WTC11 (cell line): ENCODE measurements at regions not wholly inside any gene's neighbourhood (a gene's known extent, or its start where the extent isn't known, plus 50 kb on each side); places are given as distances from the start of the nearest gene placed in this dataset.

Source experiments
- ATAC-seq: fragments of 200-7000 bp; cut with Tn5 transposase; 2 replicates; pipeline ENCODE4 v1.10.0; 2021; ENCODE audit warnings: mild to moderate bottlenecking, moderate library complexity
- CTCF ChIA-PET: fragments of 300-600 bp; sonication (Branson Sonifier 250); formaldehyde crosslinking; loops from one replicate; lab custom pipeline; 2021; ENCODE audit warnings: antibody characterized with exemption; lab: Charles Lee
- POLR2A ChIA-PET: fragments of 350-600 bp; sonication (Branson Sonifier 250); formaldehyde crosslinking; loops from one replicate; lab custom pipeline; 2021; ENCODE audit warnings: antibody characterized with exemption; lab: Charles Lee
- DNase-seq: peaks from one replicate; pipeline ENCODE4 v3.0.0; 2021; ENCODE audit warnings: low spot score
- H3K27ac Mint-ChIP-seq: 2 replicates; pipeline ENCODE4 v1.8.0; 2021; ENCODE audit warnings: mixed read lengths
- H3K27me3 Mint-ChIP-seq: 2 replicates; pipeline ENCODE4 v1.8.0; 2021; ENCODE audit warnings: low read depth, mild to moderate bottlenecking, moderate library complexity, mixed read lengths
- H3K36me3 Mint-ChIP-seq: 2 replicates; pipeline ENCODE4 v1.8.0; 2021; ENCODE audit warnings: mixed read lengths
- H3K4me1 Mint-ChIP-seq: 2 replicates; pipeline ENCODE4 v1.8.0; 2022; ENCODE audit warnings: mixed read lengths
- H3K4me3 Mint-ChIP-seq: 2 replicates; pipeline ENCODE4 v1.8.0; 2021; ENCODE audit warnings: mild to moderate bottlenecking, moderate library complexity, mixed read lengths
- H3K9me3 Mint-ChIP-seq: 2 replicates; pipeline ENCODE4 v1.8.0; 2021; ENCODE audit warnings: mixed read lengths
- ATF1 ChIP-seq: sonication (generic); formaldehyde crosslinking; IDR thresholded peaks from 2 replicates; pipeline ENCODE4 v1.8.1; 2023; ENCODE audit warnings: mild to moderate bottlenecking, moderate library complexity, missing genetic modification reagents
- CREB1 ChIP-seq: sonication (generic); formaldehyde crosslinking; IDR thresholded peaks from 2 replicates; pipeline ENCODE4 v1.8.0; 2023; ENCODE audit warnings: mild to moderate bottlenecking, missing genetic modification reagents
- JUN ChIP-seq: sonication (generic); formaldehyde crosslinking; IDR thresholded peaks from 2 replicates; pipeline ENCODE4 v1.8.0; 2023; ENCODE audit warnings: mild to moderate bottlenecking, missing genetic modification reagents
- MXD4 ChIP-seq: fragments of 250-450 bp; sonication (Bioruptor Pico); IDR thresholded peaks from 2 replicates; pipeline ENCODE4 v1.8.0; 2021; ENCODE audit warnings: mild to moderate bottlenecking, moderate library complexity, borderline replicate concordance
- NFE2L1 ChIP-seq: sonication (generic); formaldehyde crosslinking; IDR thresholded peaks from 2 replicates; pipeline ENCODE4 v1.8.1; 2023; ENCODE audit warnings: missing genetic modification reagents
- NR2C2 ChIP-seq: sonication (generic); formaldehyde crosslinking; IDR thresholded peaks from 2 replicates; pipeline ENCODE4 v1.8.0; 2022; ENCODE audit warnings: mild to moderate bottlenecking, missing genetic modification reagents
- TEAD4 ChIP-seq: sonication (generic); formaldehyde crosslinking; IDR thresholded peaks from 2 replicates; pipeline ENCODE4 v1.8.0; 2022; ENCODE audit warnings: mild to moderate bottlenecking, missing genetic modification reagents
- ZNF121 ChIP-seq: sonication (generic); formaldehyde crosslinking; IDR thresholded peaks from 2 replicates; pipeline ENCODE4 v1.8.0; 2023; ENCODE audit warnings: missing genetic modification reagents
- ZNF219 ChIP-seq: sonication (generic); formaldehyde crosslinking; IDR thresholded peaks from 2 replicates; pipeline ENCODE4 v1.8.0; 2023; ENCODE audit warnings: missing genetic modification reagents, mild to moderate bottlenecking, borderline replicate concordance
- TF ChIP-seq, protein P1 (sequence below): sonication (generic); formaldehyde crosslinking; conservative IDR thresholded peaks from 2 replicates; pipeline ENCODE4 v1.8.1; 2023; ENCODE audit warnings: mild to moderate bottlenecking, low read depth, missing genetic modification reagents, moderate library complexity
- TF ChIP-seq, protein P2 (sequence below): sonication (generic); formaldehyde crosslinking; IDR thresholded peaks from 2 replicates; pipeline ENCODE4 v1.8.0; 2023; ENCODE audit warnings: missing genetic modification reagents
- TF ChIP-seq, protein P3 (sequence below): fragments of 250-450 bp; sonication (Bioruptor Pico); IDR thresholded peaks from 2 replicates; pipeline ENCODE4 v1.9.0; 2021; ENCODE audit warnings: mild to moderate bottlenecking, borderline replicate concordance
- TF ChIP-seq, protein P4 (sequence below): fragments of 250-450 bp; sonication (Bioruptor Pico); IDR thresholded peaks from 2 replicates; pipeline ENCODE4 v1.9.0; 2021; ENCODE audit warnings: mild to moderate bottlenecking
- TF ChIP-seq, protein P5 (sequence below): sonication (generic); formaldehyde crosslinking; IDR thresholded peaks from 2 replicates; pipeline ENCODE4 v1.8.1; 2023; ENCODE audit warnings: mild to moderate bottlenecking, missing genetic modification reagents
- TF ChIP-seq, protein P6 (sequence below): sonication (generic); formaldehyde crosslinking; IDR thresholded peaks from 2 replicates; pipeline ENCODE4 v1.8.0; 2022; ENCODE audit warnings: mild to moderate bottlenecking, missing genetic modification reagents
- TF ChIP-seq, protein P7 (sequence below): fragments of 200-600 bp; IDR thresholded peaks from 2 replicates; pipeline ENCODE4 v1.8.0; 2022; ENCODE audit warnings: antibody characterized with exemption
- TF ChIP-seq, protein P8 (sequence below): sonication (generic); formaldehyde crosslinking; IDR thresholded peaks from 2 replicates; pipeline ENCODE4 v1.8.0; 2022; ENCODE audit warnings: mild to moderate bottlenecking, missing genetic modification reagents
- TF ChIP-seq, protein P9 (sequence below): sonication (generic); formaldehyde crosslinking; IDR thresholded peaks from 2 replicates; pipeline ENCODE4 v1.8.1; 2022; ENCODE audit warnings: mild to moderate bottlenecking, moderate library complexity, missing genetic modification reagents

DNA sequence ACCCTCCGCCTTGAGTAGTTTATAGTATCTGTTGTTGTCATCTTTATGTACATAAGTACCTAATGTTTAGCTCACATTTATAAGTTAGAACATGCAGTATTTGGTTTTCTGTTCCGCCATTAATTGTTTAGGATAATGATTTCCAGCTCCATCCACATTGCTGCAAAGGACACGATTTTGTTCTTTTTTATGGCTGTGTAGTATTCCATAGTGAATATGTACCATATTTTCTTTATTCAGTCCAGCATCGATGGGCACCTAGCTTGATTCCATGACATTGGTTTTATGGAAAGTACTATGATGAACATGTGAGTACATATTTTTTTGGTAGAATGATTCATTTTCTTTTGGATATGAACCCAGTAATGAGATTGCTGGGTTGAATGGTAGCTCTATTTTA is 174.4 kb upstream of the SPRY2 start:
- TF ChIP-seq, protein P1, sequence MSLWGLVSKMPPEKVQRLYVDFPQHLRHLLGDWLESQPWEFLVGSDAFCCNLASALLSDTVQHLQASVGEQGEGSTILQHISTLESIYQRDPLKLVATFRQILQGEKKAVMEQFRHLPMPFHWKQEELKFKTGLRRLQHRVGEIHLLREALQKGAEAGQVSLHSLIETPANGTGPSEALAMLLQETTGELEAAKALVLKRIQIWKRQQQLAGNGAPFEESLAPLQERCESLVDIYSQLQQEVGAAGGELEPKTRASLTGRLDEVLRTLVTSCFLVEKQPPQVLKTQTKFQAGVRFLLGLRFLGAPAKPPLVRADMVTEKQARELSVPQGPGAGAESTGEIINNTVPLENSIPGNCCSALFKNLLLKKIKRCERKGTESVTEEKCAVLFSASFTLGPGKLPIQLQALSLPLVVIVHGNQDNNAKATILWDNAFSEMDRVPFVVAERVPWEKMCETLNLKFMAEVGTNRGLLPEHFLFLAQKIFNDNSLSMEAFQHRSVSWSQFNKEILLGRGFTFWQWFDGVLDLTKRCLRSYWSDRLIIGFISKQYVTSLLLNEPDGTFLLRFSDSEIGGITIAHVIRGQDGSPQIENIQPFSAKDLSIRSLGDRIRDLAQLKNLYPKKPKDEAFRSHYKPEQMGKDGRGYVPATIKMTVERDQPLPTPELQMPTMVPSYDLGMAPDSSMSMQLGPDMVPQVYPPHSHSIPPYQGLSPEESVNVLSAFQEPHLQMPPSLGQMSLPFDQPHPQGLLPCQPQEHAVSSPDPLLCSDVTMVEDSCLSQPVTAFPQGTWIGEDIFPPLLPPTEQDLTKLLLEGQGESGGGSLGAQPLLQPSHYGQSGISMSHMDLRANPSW (CRISPR knock-in tag): no peak
- TF ChIP-seq TEAD4 (no peak), ATF1 (CRISPR knock-in tag) (no peak), ZNF219 (CRISPR knock-in tag) (no peak), ZNF121 (no peak)
- TF ChIP-seq, protein P2, sequence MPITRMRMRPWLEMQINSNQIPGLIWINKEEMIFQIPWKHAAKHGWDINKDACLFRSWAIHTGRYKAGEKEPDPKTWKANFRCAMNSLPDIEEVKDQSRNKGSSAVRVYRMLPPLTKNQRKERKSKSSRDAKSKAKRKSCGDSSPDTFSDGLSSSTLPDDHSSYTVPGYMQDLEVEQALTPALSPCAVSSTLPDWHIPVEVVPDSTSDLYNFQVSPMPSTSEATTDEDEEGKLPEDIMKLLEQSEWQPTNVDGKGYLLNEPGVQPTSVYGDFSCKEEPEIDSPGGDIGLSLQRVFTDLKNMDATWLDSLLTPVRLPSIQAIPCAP (CRISPR knock-in tag): no peak
- TF ChIP-seq, protein P3, sequence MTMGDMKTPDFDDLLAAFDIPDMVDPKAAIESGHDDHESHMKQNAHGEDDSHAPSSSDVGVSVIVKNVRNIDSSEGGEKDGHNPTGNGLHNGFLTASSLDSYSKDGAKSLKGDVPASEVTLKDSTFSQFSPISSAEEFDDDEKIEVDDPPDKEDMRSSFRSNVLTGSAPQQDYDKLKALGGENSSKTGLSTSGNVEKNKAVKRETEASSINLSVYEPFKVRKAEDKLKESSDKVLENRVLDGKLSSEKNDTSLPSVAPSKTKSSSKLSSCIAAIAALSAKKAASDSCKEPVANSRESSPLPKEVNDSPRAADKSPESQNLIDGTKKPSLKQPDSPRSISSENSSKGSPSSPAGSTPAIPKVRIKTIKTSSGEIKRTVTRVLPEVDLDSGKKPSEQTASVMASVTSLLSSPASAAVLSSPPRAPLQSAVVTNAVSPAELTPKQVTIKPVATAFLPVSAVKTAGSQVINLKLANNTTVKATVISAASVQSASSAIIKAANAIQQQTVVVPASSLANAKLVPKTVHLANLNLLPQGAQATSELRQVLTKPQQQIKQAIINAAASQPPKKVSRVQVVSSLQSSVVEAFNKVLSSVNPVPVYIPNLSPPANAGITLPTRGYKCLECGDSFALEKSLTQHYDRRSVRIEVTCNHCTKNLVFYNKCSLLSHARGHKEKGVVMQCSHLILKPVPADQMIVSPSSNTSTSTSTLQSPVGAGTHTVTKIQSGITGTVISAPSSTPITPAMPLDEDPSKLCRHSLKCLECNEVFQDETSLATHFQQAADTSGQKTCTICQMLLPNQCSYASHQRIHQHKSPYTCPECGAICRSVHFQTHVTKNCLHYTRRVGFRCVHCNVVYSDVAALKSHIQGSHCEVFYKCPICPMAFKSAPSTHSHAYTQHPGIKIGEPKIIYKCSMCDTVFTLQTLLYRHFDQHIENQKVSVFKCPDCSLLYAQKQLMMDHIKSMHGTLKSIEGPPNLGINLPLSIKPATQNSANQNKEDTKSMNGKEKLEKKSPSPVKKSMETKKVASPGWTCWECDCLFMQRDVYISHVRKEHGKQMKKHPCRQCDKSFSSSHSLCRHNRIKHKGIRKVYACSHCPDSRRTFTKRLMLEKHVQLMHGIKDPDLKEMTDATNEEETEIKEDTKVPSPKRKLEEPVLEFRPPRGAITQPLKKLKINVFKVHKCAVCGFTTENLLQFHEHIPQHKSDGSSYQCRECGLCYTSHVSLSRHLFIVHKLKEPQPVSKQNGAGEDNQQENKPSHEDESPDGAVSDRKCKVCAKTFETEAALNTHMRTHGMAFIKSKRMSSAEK: no peak
- TF ChIP-seq, protein P4, sequence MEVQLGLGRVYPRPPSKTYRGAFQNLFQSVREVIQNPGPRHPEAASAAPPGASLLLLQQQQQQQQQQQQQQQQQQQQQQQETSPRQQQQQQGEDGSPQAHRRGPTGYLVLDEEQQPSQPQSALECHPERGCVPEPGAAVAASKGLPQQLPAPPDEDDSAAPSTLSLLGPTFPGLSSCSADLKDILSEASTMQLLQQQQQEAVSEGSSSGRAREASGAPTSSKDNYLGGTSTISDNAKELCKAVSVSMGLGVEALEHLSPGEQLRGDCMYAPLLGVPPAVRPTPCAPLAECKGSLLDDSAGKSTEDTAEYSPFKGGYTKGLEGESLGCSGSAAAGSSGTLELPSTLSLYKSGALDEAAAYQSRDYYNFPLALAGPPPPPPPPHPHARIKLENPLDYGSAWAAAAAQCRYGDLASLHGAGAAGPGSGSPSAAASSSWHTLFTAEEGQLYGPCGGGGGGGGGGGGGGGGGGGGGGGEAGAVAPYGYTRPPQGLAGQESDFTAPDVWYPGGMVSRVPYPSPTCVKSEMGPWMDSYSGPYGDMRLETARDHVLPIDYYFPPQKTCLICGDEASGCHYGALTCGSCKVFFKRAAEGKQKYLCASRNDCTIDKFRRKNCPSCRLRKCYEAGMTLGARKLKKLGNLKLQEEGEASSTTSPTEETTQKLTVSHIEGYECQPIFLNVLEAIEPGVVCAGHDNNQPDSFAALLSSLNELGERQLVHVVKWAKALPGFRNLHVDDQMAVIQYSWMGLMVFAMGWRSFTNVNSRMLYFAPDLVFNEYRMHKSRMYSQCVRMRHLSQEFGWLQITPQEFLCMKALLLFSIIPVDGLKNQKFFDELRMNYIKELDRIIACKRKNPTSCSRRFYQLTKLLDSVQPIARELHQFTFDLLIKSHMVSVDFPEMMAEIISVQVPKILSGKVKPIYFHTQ (CRISPR knock-in tag): no peak

DNA sequence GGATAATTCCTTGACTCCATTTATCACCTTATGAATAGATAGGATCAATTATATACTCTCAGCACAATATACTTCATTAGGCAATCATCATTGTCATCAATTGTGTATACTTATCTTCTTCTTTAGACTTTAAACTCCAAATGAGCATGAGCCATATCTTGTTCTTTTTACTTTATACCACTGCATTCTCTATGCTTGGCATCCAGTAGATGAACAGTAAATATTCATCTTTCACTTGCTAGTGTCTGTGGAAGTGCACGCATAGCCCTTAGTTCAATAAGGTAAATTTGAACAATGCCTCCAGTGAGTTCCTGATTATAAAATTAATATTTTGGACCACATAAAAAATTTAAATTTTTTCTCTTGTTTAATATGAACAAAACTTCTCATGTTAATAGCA is 172.3 kb upstream of the SPRY2 start:
- Mint-ChIP-seq H3K4me3 (no peak overlapping the region), H3K27ac (no peak overlapping the region), H3K36me3 (peaks cover 22% of the 10 kb centered on the region), H3K27me3 (no peaks in the 10 kb centered on the region), H3K4me1 (no peaks in the 10 kb centered on the region), H3K9me3 (peaks cover 30% of the 10 kb centered on the region)
- DNase-seq (no peak), ATAC-seq (no peak)
- POLR2A ChIA-PET: no interaction called here
- CTCF ChIA-PET: no interaction called here
- TF ChIP-seq TEAD4 (no peak), NR2C2 (CRISPR knock-in tag) (no peak), JUN (CRISPR knock-in tag) (no peak), NFE2L1 (no peak), CREB1 (CRISPR knock-in tag) (no peak), MXD4 (CRISPR knock-in tag) (no peak)
- TF ChIP-seq, protein P5, sequence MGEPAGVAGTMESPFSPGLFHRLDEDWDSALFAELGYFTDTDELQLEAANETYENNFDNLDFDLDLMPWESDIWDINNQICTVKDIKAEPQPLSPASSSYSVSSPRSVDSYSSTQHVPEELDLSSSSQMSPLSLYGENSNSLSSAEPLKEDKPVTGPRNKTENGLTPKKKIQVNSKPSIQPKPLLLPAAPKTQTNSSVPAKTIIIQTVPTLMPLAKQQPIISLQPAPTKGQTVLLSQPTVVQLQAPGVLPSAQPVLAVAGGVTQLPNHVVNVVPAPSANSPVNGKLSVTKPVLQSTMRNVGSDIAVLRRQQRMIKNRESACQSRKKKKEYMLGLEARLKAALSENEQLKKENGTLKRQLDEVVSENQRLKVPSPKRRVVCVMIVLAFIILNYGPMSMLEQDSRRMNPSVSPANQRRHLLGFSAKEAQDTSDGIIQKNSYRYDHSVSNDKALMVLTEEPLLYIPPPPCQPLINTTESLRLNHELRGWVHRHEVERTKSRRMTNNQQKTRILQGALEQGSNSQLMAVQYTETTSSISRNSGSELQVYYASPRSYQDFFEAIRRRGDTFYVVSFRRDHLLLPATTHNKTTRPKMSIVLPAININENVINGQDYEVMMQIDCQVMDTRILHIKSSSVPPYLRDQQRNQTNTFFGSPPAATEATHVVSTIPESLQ (CRISPR knock-in tag): no peak
- TF ChIP-seq, protein P6, sequence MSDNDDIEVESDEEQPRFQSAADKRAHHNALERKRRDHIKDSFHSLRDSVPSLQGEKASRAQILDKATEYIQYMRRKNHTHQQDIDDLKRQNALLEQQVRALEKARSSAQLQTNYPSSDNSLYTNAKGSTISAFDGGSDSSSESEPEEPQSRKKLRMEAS (CRISPR knock-in tag): no peak
- TF ChIP-seq, protein P7, sequence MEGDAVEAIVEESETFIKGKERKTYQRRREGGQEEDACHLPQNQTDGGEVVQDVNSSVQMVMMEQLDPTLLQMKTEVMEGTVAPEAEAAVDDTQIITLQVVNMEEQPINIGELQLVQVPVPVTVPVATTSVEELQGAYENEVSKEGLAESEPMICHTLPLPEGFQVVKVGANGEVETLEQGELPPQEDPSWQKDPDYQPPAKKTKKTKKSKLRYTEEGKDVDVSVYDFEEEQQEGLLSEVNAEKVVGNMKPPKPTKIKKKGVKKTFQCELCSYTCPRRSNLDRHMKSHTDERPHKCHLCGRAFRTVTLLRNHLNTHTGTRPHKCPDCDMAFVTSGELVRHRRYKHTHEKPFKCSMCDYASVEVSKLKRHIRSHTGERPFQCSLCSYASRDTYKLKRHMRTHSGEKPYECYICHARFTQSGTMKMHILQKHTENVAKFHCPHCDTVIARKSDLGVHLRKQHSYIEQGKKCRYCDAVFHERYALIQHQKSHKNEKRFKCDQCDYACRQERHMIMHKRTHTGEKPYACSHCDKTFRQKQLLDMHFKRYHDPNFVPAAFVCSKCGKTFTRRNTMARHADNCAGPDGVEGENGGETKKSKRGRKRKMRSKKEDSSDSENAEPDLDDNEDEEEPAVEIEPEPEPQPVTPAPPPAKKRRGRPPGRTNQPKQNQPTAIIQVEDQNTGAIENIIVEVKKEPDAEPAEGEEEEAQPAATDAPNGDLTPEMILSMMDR: no peak
- TF ChIP-seq, protein P8, sequence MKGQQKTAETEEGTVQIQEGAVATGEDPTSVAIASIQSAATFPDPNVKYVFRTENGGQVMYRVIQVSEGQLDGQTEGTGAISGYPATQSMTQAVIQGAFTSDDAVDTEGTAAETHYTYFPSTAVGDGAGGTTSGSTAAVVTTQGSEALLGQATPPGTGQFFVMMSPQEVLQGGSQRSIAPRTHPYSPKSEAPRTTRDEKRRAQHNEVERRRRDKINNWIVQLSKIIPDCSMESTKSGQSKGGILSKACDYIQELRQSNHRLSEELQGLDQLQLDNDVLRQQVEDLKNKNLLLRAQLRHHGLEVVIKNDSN (CRISPR knock-in tag): no peak
- TF ChIP-seq, protein P9, sequence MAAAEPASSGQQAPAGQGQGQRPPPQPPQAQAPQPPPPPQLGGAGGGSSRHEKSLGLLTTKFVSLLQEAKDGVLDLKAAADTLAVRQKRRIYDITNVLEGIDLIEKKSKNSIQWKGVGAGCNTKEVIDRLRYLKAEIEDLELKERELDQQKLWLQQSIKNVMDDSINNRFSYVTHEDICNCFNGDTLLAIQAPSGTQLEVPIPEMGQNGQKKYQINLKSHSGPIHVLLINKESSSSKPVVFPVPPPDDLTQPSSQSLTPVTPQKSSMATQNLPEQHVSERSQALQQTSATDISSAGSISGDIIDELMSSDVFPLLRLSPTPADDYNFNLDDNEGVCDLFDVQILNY: no peak

More for the DNA sequence above, 174.4 kb upstream of the SPRY2 start:
- H3K4me1 Mint-ChIP-seq: no peaks in the 10 kb centered on the region
- POLR2A ChIA-PET: no interaction called here
- no peak for DNase-seq
- H3K27ac Mint-ChIP-seq: no peak overlapping the region
- peaks cover 22% of the 10 kb centered on the region for H3K36me3 Mint-ChIP-seq
- peaks cover 32% of the 10 kb centered on the region for H3K9me3 Mint-ChIP-seq
- no peaks in the 10 kb centered on the region for H3K27me3 Mint-ChIP-seq
- no peak for ATAC-seq
- CTCF ChIA-PET: no interaction called here
- H3K4me3 Mint-ChIP-seq: no peak overlapping the region
